ENCODE measurements at regions not wholly inside any gene's neighbourhood (a gene's known extent, or its start where the extent isn't known, plus 50 kb on each side); places are given as distances from the start of the nearest gene placed in this dataset.

DNA sequence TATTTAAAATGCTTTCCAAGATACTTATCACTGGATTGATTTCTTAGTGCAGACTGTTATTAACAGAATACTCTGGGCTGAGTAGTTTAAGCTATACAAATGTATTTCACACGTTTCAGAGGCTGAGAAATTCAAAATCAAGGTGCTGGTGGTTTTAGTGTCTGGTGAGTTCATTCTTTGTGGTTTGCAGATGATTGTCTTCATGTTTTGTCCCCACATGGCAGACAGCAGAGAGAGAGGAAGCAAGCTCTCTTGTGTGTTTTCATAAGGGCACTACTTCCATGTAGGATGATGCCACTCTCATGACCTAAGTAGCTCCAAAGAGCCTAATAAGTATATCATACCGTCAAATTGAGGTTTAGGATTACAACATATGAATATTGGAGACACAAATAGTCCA, 1348.9 kb upstream of the FLRT2 start:
- no peaks in the 10 kb centered on the region for H3F3A ChIP-seq (ENCODE audit: insufficient read depth, low read length, poor library complexity, severe bottlenecking)
- H3K9ac ChIP-seq (ENCODE audit: low read length): no peak overlapping the region
- H2AFZ ChIP-seq (ENCODE audit: low read depth, low read length): no peak overlapping the region
- no peak overlapping the region for H3K4me2 ChIP-seq (ENCODE audit: low read length)
- no peaks in the 10 kb centered on the region for H3K36me3 ChIP-seq (ENCODE audit: insufficient read depth, low read length)
- no peak overlapping the region for H3K4me3 ChIP-seq (ENCODE audit: low read length)
- H3K9me2 ChIP-seq (ENCODE audit: insufficient read depth, low read length): no peaks in the 10 kb centered on the region
- no peak overlapping the region for H3K27ac ChIP-seq (ENCODE audit: low read length)
- no peak for TF ChIP-seq POLR2AphosphoS5 (IDR thresholded peaks at IDR 0.05)
- TF ChIP-seq, protein P1, sequence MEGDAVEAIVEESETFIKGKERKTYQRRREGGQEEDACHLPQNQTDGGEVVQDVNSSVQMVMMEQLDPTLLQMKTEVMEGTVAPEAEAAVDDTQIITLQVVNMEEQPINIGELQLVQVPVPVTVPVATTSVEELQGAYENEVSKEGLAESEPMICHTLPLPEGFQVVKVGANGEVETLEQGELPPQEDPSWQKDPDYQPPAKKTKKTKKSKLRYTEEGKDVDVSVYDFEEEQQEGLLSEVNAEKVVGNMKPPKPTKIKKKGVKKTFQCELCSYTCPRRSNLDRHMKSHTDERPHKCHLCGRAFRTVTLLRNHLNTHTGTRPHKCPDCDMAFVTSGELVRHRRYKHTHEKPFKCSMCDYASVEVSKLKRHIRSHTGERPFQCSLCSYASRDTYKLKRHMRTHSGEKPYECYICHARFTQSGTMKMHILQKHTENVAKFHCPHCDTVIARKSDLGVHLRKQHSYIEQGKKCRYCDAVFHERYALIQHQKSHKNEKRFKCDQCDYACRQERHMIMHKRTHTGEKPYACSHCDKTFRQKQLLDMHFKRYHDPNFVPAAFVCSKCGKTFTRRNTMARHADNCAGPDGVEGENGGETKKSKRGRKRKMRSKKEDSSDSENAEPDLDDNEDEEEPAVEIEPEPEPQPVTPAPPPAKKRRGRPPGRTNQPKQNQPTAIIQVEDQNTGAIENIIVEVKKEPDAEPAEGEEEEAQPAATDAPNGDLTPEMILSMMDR (IDR thresholded peaks at IDR 0.05; ENCODE audit: poor library complexity, severe bottlenecking): no peak
- TF ChIP-seq, protein P2, sequence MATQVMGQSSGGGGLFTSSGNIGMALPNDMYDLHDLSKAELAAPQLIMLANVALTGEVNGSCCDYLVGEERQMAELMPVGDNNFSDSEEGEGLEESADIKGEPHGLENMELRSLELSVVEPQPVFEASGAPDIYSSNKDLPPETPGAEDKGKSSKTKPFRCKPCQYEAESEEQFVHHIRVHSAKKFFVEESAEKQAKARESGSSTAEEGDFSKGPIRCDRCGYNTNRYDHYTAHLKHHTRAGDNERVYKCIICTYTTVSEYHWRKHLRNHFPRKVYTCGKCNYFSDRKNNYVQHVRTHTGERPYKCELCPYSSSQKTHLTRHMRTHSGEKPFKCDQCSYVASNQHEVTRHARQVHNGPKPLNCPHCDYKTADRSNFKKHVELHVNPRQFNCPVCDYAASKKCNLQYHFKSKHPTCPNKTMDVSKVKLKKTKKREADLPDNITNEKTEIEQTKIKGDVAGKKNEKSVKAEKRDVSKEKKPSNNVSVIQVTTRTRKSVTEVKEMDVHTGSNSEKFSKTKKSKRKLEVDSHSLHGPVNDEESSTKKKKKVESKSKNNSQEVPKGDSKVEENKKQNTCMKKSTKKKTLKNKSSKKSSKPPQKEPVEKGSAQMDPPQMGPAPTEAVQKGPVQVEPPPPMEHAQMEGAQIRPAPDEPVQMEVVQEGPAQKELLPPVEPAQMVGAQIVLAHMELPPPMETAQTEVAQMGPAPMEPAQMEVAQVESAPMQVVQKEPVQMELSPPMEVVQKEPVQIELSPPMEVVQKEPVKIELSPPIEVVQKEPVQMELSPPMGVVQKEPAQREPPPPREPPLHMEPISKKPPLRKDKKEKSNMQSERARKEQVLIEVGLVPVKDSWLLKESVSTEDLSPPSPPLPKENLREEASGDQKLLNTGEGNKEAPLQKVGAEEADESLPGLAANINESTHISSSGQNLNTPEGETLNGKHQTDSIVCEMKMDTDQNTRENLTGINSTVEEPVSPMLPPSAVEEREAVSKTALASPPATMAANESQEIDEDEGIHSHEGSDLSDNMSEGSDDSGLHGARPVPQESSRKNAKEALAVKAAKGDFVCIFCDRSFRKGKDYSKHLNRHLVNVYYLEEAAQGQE (IDR thresholded peaks at IDR 0.05; ENCODE audit: borderline replicate concordance): no peak
- no peak for TF ChIP-seq SMC3 (conservative IDR thresholded peaks at IDR 0.05; ENCODE audit: poor library complexity)
- no peak for TF ChIP-seq EP300 (conservative IDR thresholded peaks at IDR 0.05; ENCODE audit: poor library complexity, severe bottlenecking)
- TF ChIP-seq MXI1 (conservative IDR thresholded peaks at IDR 0.05; ENCODE audit: poor library complexity, severe bottlenecking): no peak
- no peak for TF ChIP-seq EZH2 (IDR thresholded peaks at IDR 0.05; ENCODE audit: borderline replicate concordance, insufficient read depth, low read length, poor library complexity, severe bottlenecking)
- TF ChIP-seq TAF1 (IDR thresholded peaks at IDR 0.05; ENCODE audit: low read depth): no peak
- TF ChIP-seq RAD21 (conservative IDR thresholded peaks at IDR 0.05): no peak
- H3K9me3 ChIP-seq (ENCODE audit: low read length): peaks cover 4% of the 10 kb centered on the region
- H3K79me2 ChIP-seq (replicated peaks; ENCODE audit: insufficient read depth, low read length): no peaks in the 10 kb centered on the region
- no peaks in the 10 kb centered on the region for H3K27me3 ChIP-seq (ENCODE audit: insufficient read depth, low read depth, low read length)
- no peaks in the 10 kb centered on the region for H4K20me1 ChIP-seq (ENCODE audit: insufficient read depth)

GRCh38 chr14:84195514-84195913, 1334.4 kb upstream of the FLRT2 start:
- no peak overlapping the region for H2AFZ ChIP-seq (ENCODE audit: low read depth, low read length)
- no peak for TF ChIP-seq TAF1 (IDR thresholded peaks at IDR 0.05; ENCODE audit: low read depth)
- no peak for TF ChIP-seq SMC3 (conservative IDR thresholded peaks at IDR 0.05; ENCODE audit: poor library complexity)
- no peak for TF ChIP-seq RAD21 (conservative IDR thresholded peaks at IDR 0.05)
- TF ChIP-seq POLR2AphosphoS5 (IDR thresholded peaks at IDR 0.05): no peak
- TF ChIP-seq EP300 (conservative IDR thresholded peaks at IDR 0.05; ENCODE audit: poor library complexity, severe bottlenecking): no peak
- TF ChIP-seq EZH2 (IDR thresholded peaks at IDR 0.05; ENCODE audit: borderline replicate concordance, insufficient read depth, low read length, poor library complexity, severe bottlenecking): no peak
- TF ChIP-seq, protein P2 (IDR thresholded peaks at IDR 0.05; ENCODE audit: borderline replicate concordance): no peak
- no peak for TF ChIP-seq MXI1 (conservative IDR thresholded peaks at IDR 0.05; ENCODE audit: poor library complexity, severe bottlenecking)
- TF ChIP-seq, protein P1 (IDR thresholded peaks at IDR 0.05; ENCODE audit: poor library complexity, severe bottlenecking): no peak

More at GRCh38 chr14:84195514-84195913, 1334.4 kb upstream of the FLRT2 start:
- no peaks in the 10 kb centered on the region for H3K27me3 ChIP-seq (ENCODE audit: insufficient read depth, low read depth, low read length)
- H3K9ac ChIP-seq (ENCODE audit: low read length): no peak overlapping the region
- no peak overlapping the region for H3K27ac ChIP-seq (ENCODE audit: low read length)
- H4K20me1 ChIP-seq (ENCODE audit: insufficient read depth): no peaks in the 10 kb centered on the region
- no peaks in the 10 kb centered on the region for H3K9me3 ChIP-seq (ENCODE audit: low read length)
- no peaks in the 10 kb centered on the region for H3K79me2 ChIP-seq (replicated peaks; ENCODE audit: insufficient read depth, low read length)
- no peak overlapping the region for H3K4me2 ChIP-seq (ENCODE audit: low read length)
- no peak overlapping the region for H3K4me3 ChIP-seq (ENCODE audit: low read length)
- no peaks in the 10 kb centered on the region for H3F3A ChIP-seq (ENCODE audit: insufficient read depth, low read length, poor library complexity, severe bottlenecking)
- H3K9me2 ChIP-seq (ENCODE audit: insufficient read depth, low read length): no peaks in the 10 kb centered on the region
- H3K36me3 ChIP-seq (ENCODE audit: insufficient read depth, low read length): no peaks in the 10 kb centered on the region
